ENCODE measurements at regions not wholly inside any gene's neighbourhood (a gene's known extent, or its start where the extent isn't known, plus 50 kb on each side); places are given as distances from the start of the nearest gene placed in this dataset.

DNA sequence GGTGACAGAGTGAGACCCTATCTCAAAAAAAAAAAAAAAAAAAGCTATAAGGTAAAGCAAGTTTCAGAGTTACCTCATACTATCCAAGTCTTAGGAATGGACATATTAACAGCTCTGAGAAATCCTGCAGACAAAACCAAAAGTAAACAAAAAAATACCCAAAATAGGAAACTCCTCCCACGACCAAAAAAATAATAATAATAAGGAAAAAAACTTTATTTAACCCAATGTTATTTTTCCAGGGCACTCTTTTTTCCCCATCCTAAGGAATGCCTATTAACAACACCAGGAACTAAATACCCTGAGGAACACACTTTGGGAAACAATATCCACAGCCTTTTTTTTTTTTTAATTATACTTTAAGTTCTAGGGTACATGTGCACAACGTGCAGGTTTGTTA is 135.5 kb upstream of the CCND2 start:
- Histone ChIP-seq H3K4me1 (ENCODE audit: insufficient read depth, low read length, poor library complexity, severe bottlenecking) (peaks cover 12% of the 10 kb centered on the region), H3K36me3 (ENCODE audit: insufficient read depth, low read length) (no peaks in the 10 kb centered on the region), H3K9me2 (ENCODE audit: insufficient read depth, low read length) (no peaks in the 10 kb centered on the region), H4K20me1 (ENCODE audit: insufficient read depth, low read length) (no peaks in the 10 kb centered on the region), H3K4me2 (ENCODE audit: low read length) (no peak overlapping the region), H3K27ac (ENCODE audit: low read depth, low read length, poor library complexity, severe bottlenecking) (no peak overlapping the region), H3K9me3 (ENCODE audit: low read length) (no peaks in the 10 kb centered on the region), H3K4me3 (ENCODE audit: low read depth, low read length, poor library complexity, severe bottlenecking) (no peak overlapping the region), H3K79me2 (ENCODE audit: insufficient read depth, low read depth, low read length) (no peaks in the 10 kb centered on the region), H2AFZ (ENCODE audit: low read length) (no peak overlapping the region)
- BruUV-seq (replicated peaks): no TSS peak
- intact Hi-C loops (cut with micrococcal nuclease; ENCODE audit: unreplicated experiment): no loop called here
- CTCF ChIA-PET (ENCODE audit: unreplicated experiment): no interaction called here
- DNase-seq (ENCODE audit: low spot score): no peak
- POLR2A ChIA-PET: interaction anchor here (0.6 kb wide), 1 partner anchor 1262 kb away, joined by 3 read pairs; no protein-coding TSS in a partner anchor
- TF ChIP-seq EZH2phosphoT487 (IDR thresholded peaks at IDR 0.05; ENCODE audit: borderline replicate concordance, low read depth, low read length) (no peak), CTCF (conservative IDR thresholded peaks at IDR 0.05; ENCODE audit: low read length) (no peak)

DNA sequence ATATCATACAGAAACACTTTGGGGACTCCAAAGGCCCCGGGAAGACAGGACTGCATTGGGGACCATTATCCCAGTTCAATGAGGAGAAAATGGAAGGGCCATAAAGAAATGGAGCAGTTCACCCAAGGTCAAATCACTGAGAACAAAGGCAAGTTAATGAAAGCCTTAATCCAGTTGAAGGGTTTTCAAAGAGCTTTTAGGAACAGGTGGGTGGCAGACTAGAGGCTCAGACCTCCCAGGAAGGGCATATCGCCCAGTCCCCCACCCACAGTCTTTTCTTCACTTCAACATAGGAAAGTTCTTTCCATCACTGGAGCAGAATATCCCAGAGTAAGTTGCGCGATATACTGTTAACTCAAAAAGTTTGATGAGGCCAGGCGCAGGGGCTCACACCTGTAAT is 136.1 kb upstream of the CCND2 start:
- Histone ChIP-seq H3K4me3 (ENCODE audit: low read depth, low read length, poor library complexity, severe bottlenecking) (no peak overlapping the region), H3K79me2 (ENCODE audit: insufficient read depth, low read depth, low read length) (no peaks in the 10 kb centered on the region), H2AFZ (ENCODE audit: low read length) (no peak overlapping the region), H3K4me2 (ENCODE audit: low read length) (no peak overlapping the region), H3K27ac (ENCODE audit: low read depth, low read length, poor library complexity, severe bottlenecking) (no peak overlapping the region), H3K4me1 (ENCODE audit: insufficient read depth, low read length, poor library complexity, severe bottlenecking) (peaks cover 6% of the 10 kb centered on the region), H3K9me3 (ENCODE audit: low read length) (no peaks in the 10 kb centered on the region), H4K20me1 (ENCODE audit: insufficient read depth, low read length) (no peaks in the 10 kb centered on the region), H3K36me3 (ENCODE audit: insufficient read depth, low read length) (no peaks in the 10 kb centered on the region), H3K9me2 (ENCODE audit: insufficient read depth, low read length) (no peaks in the 10 kb centered on the region)
- POLR2A ChIA-PET: no interaction called here
- intact Hi-C loops (cut with micrococcal nuclease; ENCODE audit: unreplicated experiment): no loop called here
- BruUV-seq (replicated peaks): no TSS peak
- TF ChIP-seq EZH2phosphoT487 (IDR thresholded peaks at IDR 0.05; ENCODE audit: borderline replicate concordance, low read depth, low read length): no peak
- TF ChIP-seq CTCF (conservative IDR thresholded peaks at IDR 0.05; ENCODE audit: low read length): no peak
- DNase-seq (ENCODE audit: low spot score): no peak
- CTCF ChIA-PET (ENCODE audit: unreplicated experiment): no interaction called here

GRCh38 chr12:4137015-4137414 is 136.5 kb upstream of the CCND2 start:
- H3K27ac ChIP-seq (ENCODE audit: low read depth, low read length, poor library complexity, severe bottlenecking): no peak overlapping the region

More at GRCh38 chr12:4137015-4137414, 136.5 kb upstream of the CCND2 start:
- ChIA-PET CTCF (ENCODE audit: unreplicated experiment) (no interaction called here), POLR2A (no interaction called here)
- no peaks in the 10 kb centered on the region for H3K36me3 ChIP-seq (ENCODE audit: insufficient read depth, low read length)
- H3K9me2 ChIP-seq (ENCODE audit: insufficient read depth, low read length): no peaks in the 10 kb centered on the region
- no peak overlapping the region for H3K4me2 ChIP-seq (ENCODE audit: low read length)
- no peak overlapping the region for H2AFZ ChIP-seq (ENCODE audit: low read length)
- peaks cover 4% of the 10 kb centered on the region for H3K4me1 ChIP-seq (ENCODE audit: insufficient read depth, low read length, poor library complexity, severe bottlenecking)
- H4K20me1 ChIP-seq (ENCODE audit: insufficient read depth, low read length): no peaks in the 10 kb centered on the region
- H3K79me2 ChIP-seq (ENCODE audit: insufficient read depth, low read depth, low read length): no peaks in the 10 kb centered on the region
- BruUV-seq (replicated peaks): no TSS peak
- no peak for DNase-seq (ENCODE audit: low spot score)
- TF ChIP-seq EZH2phosphoT487 (IDR thresholded peaks at IDR 0.05; ENCODE audit: borderline replicate concordance, low read depth, low read length): no peak
- no peak for TF ChIP-seq CTCF (conservative IDR thresholded peaks at IDR 0.05; ENCODE audit: low read length)
- intact Hi-C loops (cut with micrococcal nuclease; ENCODE audit: unreplicated experiment): no loop called here
- H3K9me3 ChIP-seq (ENCODE audit: low read length): no peaks in the 10 kb centered on the region
- H3K4me3 ChIP-seq (ENCODE audit: low read depth, low read length, poor library complexity, severe bottlenecking): no peak overlapping the region
